Amniotic epithelial cell (primary cell): ENCODE measurements at regions not wholly inside any gene's neighbourhood (a gene's known extent, or its start where the extent isn't known, plus 50 kb on each side); places are given as distances from the start of the nearest gene placed in this dataset.

Experiments
- DNase-seq: peaks from one replicate; pipeline ENCODE4 v3.0.0-alpha.2; 2010; ENCODE audit warnings: low read depth

GRCh38 chr13:111558700-111559088, 238.3 kb downstream of the TEX29 start:
- DNase-seq: no peak

GRCh38 chr13:111559612-111560403, 239.4 kb downstream of the TEX29 start:
- DNase-seq: no peak

- no peak for DNase-seq
Observed at GRCh38 chr13:111561091-111561781, 240.8 kb downstream of the TEX29 start.

GRCh38 chr13:111562716-111563115, 242.3 kb downstream of the TEX29 start:
- DNase-seq: no peak

- DNase-seq: no peak
Observed at GRCh38 chr13:111564606-111565005, 244.2 kb downstream of the TEX29 start.

DNA sequence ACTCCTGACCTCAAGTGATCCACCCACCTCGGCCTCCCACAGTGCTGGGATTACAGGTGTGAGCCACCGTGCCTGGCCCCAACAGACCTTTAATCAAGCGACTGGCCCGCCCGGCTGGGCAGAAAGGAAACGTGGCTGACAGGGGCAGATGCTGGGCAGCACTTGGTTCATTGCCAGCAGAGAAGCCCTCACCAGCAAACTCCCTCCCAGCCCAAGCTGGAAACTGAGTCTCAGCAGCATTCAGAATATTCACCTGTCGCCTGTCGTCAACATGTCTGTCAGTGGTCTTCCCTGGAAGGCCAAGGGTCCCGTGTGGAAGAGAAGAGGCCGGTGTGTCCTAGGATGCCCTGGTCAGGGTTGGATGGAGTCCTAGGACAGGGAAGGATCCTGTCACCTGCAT, 245.0 kb downstream of the TEX29 start:
- DNase-seq: no peak

DNA sequence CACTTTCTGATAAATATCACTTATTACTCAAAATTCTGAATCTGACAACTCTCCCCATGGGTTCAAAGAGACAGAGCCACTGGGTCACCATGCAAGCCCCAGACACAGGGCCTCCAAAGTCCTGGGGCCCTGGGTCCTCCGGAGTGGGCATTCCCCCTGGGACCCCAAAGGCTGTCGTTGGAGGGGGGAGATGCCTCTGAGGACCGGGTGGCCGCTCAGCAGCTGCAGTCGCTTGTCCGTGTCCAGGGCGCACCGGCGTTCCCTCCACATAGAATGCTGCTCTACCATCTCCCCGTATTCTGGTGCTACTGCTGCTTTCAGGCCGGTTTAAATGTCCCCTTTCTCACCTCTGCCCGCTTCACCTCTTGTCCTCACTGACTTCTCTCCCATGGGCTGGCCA, 246.1 kb downstream of the TEX29 start:
- no peak for DNase-seq

DNA sequence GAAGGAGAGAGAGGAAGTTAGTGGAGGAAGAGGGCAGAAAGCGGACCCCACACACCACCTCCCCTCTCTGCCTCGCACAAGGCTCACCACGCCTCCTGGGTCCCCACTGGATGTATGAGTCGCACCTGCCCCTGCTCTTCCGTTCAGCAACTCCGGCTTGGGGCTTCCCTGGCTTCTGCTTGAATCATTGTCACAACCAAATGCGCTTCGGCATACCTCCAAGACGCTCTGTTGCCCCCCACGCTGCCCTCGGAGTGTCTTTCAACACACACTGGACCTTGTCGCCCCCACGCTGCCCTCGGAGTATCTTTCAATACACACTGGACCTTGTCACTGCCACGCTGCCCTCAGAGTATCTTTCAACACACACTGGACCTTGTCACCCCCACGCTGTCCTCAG, 247.2 kb downstream of the TEX29 start:
- no peak for DNase-seq

DNA sequence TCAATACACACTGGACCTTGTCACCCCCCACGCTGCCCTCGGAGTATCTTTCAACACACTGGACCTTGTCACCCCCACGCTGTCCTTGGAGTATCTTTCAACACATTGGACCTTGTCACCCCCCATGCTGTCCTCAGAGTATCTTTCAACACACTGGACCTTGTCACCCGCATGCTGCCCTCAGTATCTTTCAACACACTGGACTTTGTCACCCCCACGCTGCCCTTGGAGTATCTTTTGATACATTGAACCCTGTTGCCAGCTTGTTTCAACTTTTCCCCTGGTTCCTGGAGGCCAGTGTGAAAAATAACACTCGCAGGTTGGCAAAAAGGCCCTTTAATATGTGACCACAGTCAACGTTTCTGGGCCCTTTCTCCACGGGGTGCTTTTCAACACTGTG, 247.8 kb downstream of the TEX29 start:
- DNase-seq: no peak

GRCh38 chr13:111570911-111571310, 250.5 kb downstream of the TEX29 start:
- DNase-seq: no peak

DNA sequence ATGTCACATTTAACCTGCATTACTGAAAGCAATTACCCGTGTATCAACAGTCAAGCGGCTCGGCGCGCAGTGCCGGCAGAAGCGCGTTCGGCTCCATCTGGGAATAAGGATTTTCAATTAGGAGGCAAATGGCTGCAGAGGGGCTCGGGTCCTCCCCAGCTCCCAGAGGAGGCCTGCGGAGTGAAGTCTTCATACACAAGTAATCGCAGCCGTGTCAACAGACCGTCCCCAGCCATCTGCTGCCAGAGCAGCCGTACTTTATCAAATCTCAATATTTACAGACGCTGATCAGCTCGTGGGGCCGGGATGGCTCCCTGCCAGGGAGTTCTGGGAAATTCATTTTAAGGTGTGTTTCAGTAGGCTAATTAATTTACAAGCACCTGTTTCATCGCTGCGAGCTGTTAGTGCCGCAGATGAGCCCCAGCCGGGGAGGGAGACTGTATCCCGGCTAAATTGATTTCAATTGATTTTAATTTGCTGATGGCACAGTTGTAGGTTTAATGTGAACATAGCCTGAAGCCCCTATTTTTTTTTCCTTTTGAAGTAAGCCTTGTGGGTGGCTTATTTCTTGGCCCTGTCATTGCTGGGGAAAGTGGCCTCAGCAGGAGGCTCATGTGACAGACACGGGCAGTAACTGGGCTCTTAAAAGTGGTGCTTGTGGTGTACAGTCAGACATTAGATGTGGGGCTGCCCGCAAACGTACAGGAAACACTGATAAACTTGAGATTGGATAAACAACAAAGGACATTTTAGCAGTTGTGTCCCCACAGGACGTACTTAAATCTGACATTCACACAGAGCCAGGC, 252.7 kb downstream of the TEX29 start:
- no peak for DNase-seq

DNA sequence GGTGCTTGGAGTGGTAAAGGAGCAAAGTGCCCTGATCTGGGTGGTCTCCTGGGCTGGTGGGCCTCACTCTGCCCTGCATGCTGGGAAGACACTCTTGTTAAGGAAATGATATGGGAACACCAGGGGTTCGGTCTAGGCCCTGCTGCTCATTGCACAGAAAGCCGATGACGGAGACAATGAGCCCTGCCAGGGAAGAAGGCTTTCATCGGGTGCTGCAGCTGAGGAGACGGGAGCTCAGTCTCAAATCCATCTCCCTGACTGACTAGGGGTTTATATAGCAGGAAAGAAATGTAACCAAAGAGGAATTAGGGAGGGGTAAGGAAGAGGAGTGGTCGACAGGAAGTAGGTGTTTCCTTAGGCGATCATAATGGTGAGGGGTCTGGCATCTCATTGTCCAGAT, 253.4 kb downstream of the TEX29 start:
- no peak for DNase-seq

DNA sequence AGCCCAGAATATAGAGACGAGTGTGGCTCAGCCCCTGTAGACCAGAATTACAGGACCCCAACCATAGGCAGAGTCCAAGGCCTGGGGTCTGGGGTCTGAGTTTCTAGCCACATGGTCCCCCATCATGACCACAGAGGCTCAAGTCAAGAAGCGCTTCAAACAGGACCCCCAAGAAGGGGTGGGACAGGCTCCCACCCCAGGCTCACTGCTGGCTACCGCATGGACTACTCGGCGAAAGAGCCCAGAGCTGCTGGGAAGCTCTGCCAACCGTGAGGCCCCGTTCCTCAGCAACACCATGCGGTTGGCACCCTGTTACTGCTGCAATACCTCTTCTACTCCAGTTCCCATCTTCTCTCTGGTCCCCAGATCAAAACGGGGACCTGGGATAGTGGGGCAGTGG, 254.8 kb downstream of the TEX29 start:
- DNase-seq: no peak

- no peak for DNase-seq
Observed at GRCh38 chr13:111575719-111576118, 255.3 kb downstream of the TEX29 start.

DNA sequence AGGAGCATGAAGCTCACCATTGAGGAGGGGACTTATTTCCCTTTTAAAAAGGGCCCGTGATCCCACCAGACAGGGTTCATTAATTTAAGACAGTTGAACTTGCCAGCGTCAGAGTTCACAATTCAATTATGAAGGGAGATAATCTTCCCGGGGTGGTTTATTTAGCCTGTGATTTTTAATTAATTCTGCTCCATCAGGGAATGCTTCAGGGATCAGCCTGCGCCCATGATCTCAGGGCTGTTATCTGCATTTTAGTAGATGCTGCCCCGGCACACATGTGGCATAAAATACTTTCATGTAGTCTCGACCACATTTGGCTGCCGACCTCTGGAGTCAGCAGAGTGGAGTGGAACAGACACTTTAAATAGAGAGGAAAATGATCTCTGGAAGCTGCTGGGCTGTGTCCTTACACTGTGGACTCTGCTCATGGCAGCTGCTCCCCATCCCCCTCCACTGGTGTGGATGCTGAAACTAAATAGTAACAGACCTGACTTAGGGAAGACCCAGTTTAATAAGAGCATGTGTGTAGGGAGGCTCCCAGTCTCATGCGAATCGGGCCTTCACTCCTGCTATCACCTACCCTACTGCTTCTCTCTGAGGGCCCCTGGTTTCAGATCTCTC, 256.9 kb downstream of the TEX29 start:
- DNase-seq: no peak

GRCh38 chr13:111577956-111578605, 257.6 kb downstream of the TEX29 start:
- DNase-seq: no peak

- DNase-seq: no peak
Observed at GRCh38 chr13:111584101-111584672, 263.7 kb downstream of the TEX29 start.

- DNase-seq: no peak
Observed at GRCh38 chr13:111584870-111585269, 264.4 kb downstream of the TEX29 start.

DNA sequence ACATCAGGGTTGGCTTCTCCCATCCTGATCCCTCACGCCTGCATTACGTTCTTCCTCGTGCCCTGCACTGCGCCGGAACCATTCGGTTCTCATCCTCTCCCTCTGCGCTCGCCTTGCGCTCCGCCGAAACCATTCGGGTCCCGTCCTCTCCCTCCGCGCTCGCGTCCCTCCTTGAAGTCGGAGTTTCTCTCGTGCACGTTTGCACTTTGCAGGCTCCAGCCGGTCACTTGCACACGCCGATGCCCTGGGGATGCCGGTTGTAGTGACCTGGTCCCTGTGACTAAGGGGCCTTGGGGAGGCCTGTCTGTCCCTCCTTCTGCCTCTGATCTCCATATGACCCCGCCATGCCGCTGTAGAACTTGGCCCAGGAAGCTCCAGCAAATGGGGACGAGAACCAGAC, 265.8 kb downstream of the TEX29 start:
- no peak for DNase-seq

DNA sequence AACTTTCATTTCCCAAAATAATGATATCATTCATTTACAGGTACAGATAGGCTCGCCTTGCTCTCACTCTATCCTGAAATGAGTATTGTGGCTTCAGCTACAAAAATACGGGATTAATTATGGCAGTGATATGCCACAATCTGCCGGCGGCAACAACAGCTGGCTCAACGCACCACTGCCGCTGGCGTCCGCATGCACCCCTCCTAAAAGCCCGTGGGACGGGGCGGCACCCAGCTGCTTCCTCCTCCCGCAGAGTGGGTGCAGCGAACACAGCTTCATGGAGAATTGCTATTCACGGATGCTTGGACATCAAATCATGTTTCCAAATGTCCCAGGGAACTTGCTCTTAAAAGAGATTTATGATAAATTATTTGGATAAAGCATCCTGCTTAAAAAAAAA, 266.8 kb downstream of the TEX29 start:
- DNase-seq: no peak

GRCh38 chr13:111589321-111589720, 268.9 kb downstream of the TEX29 start:
- no peak for DNase-seq

GRCh38 chr13:111589992-111590391, 269.6 kb downstream of the TEX29 start:
- DNase-seq: no peak
